ENCODE measurements at regions not wholly inside any gene's neighbourhood (a gene's known extent, or its start where the extent isn't known, plus 50 kb on each side); places are given as distances from the start of the nearest gene placed in this dataset.
A peak's percentile ranks its signal among the peaks of the same experiment; 100 is the strongest.
"Not testable (repeated sequence)": the region's sequence is repeated elsewhere in the genome, so short reads cannot be mapped to it uniquely, and the experiment has no call there.

GRCh38 chr6:25137916-25138232, 141.3 kb upstream of the CARMIL1 start:
- peak overlapping the region; percentile 78 for H3K4me2 ChIP-seq
- BruUV-seq (replicated peaks) = no TSS peak
- POLR2A ChIA-PET (ENCODE audit: unreplicated experiment) = no interaction called here
- H3K9me3 ChIP-seq (ENCODE audit: insufficient read depth, low read depth) = peaks cover 13% of the 10 kb centered on the region
- H3K4me1 ChIP-seq (replicated peaks; ENCODE audit: insufficient read depth) = peaks cover 14% of the 10 kb centered on the region
- intact Hi-C loops (cut with micrococcal nuclease; ENCODE audit: unreplicated experiment) = loop anchor here (2.0 kb wide), 1 partner anchor 39 kb away; no protein-coding TSS in a partner anchor
- no peak for DNase-seq
- peak overlapping the region; percentile 74 for H2AFZ ChIP-seq
- CTCF ChIA-PET = no interaction called here
- no peaks in the 10 kb centered on the region for H3K79me2 ChIP-seq (ENCODE audit: low read depth)
- H3K4me3 ChIP-seq = peak overlapping the region; percentile 52; the same call in 1 of the 2 replicates
- H3K36me3 ChIP-seq (ENCODE audit: low read depth) = no peaks in the 10 kb centered on the region
- no peaks in the 10 kb centered on the region for H3K27me3 ChIP-seq (ENCODE audit: insufficient read depth, low read depth)
- no peaks in the 10 kb centered on the region for H4K20me1 ChIP-seq (ENCODE audit: insufficient read depth)
- H3K9me2 ChIP-seq (ENCODE audit: insufficient read depth) = no peaks in the 10 kb centered on the region
- no peak for TF ChIP-seq CTCF (conservative IDR thresholded peaks at IDR 0.05)
- TF ChIP-seq EZH2 (IDR thresholded peaks at IDR 0.05; ENCODE audit: low read depth) = no peak
- H3F3A ChIP-seq (ENCODE audit: insufficient read depth, low read depth) = no peaks in the 10 kb centered on the region
- H3K27ac ChIP-seq = no peak overlapping the region

GRCh38 chr6:25138233-25138933, 140.8 kb upstream of the CARMIL1 start:
- Histone ChIP-seq H3K27ac (peak overlapping the region; percentile 22; the same call in 1 of the 2 replicates), H3K4me2 (peak overlapping the region; percentile 78), H3K36me3 (ENCODE audit: low read depth) (no peaks in the 10 kb centered on the region), H3K27me3 (ENCODE audit: insufficient read depth, low read depth) (no peaks in the 10 kb centered on the region), H3K9me2 (ENCODE audit: insufficient read depth) (no peaks in the 10 kb centered on the region), H3K4me1 (replicated peaks; ENCODE audit: insufficient read depth) (peaks cover 14% of the 10 kb centered on the region), H3K9me3 (ENCODE audit: insufficient read depth, low read depth) (peaks cover 9% of the 10 kb centered on the region; the same call in 1 of the 2 replicates), H4K20me1 (ENCODE audit: insufficient read depth) (no peaks in the 10 kb centered on the region), H3K79me2 (ENCODE audit: low read depth) (no peaks in the 10 kb centered on the region), H3F3A (ENCODE audit: insufficient read depth, low read depth) (no peaks in the 10 kb centered on the region), H2AFZ (peak overlapping the region; percentile 74), H3K4me3 (peak overlapping the region; percentile 52)
- POLR2A ChIA-PET (ENCODE audit: unreplicated experiment) = interaction anchor here (0.6 kb wide), 1 partner anchor 19 kb away, joined by 3 read pairs; no protein-coding TSS in a partner anchor
- intact Hi-C loops (cut with micrococcal nuclease; ENCODE audit: unreplicated experiment) = loop anchor here (2.0 kb wide), 1 partner anchor 38 kb away; no protein-coding TSS in a partner anchor
- CTCF ChIA-PET = interaction anchor here (0.6 kb wide), 1 partner anchor 351 kb away, joined by 3 read pairs; no protein-coding TSS in a partner anchor
- DNase-seq = peak in 1 of 2 experiments; percentile 24
- BruUV-seq (replicated peaks) = no TSS peak
- no peak for TF ChIP-seq EZH2 (IDR thresholded peaks at IDR 0.05; ENCODE audit: low read depth)

- Histone ChIP-seq H3K9me3 (ENCODE audit: insufficient read depth, low read depth) (peaks cover 6% of the 10 kb centered on the region; the same call in 1 of the 2 replicates), H3K4me2 (peak overlapping the region; percentile 78), H3K4me1 (replicated peaks; ENCODE audit: insufficient read depth) (peaks cover 14% of the 10 kb centered on the region), H2AFZ (peak overlapping the region; percentile 74), H3K4me3 (peak overlapping the region; percentile 52), H4K20me1 (ENCODE audit: insufficient read depth) (no peaks in the 10 kb centered on the region), H3K9me2 (ENCODE audit: insufficient read depth) (no peaks in the 10 kb centered on the region), H3K27ac (peak overlapping the region; percentile 22; the same call in 1 of the 2 replicates), H3K79me2 (ENCODE audit: low read depth) (no peaks in the 10 kb centered on the region), H3K36me3 (ENCODE audit: low read depth) (no peaks in the 10 kb centered on the region), H3K27me3 (ENCODE audit: insufficient read depth, low read depth) (no peaks in the 10 kb centered on the region), H3F3A (ENCODE audit: insufficient read depth, low read depth) (no peaks in the 10 kb centered on the region)
- no peak for DNase-seq
- TF ChIP-seq CTCF (conservative IDR thresholded peaks at IDR 0.05) = no peak
- TF ChIP-seq EZH2 (IDR thresholded peaks at IDR 0.05; ENCODE audit: low read depth) = no peak
- intact Hi-C loops (cut with micrococcal nuclease; ENCODE audit: unreplicated experiment) = loop anchor here (2.0 kb wide), 1 partner anchor 38 kb away; no protein-coding TSS in a partner anchor
- ChIA-PET POLR2A (ENCODE audit: unreplicated experiment) (interaction anchor here (0.5 to 0.6 kb wide), 2 partner anchors 18 to 369 kb away, joined by 3 to 27 read pairs; no protein-coding TSS in a partner anchor), CTCF (interaction anchor here (0.6 kb wide), 1 partner anchor 351 kb away, joined by 3 read pairs; no protein-coding TSS in a partner anchor)
- no TSS peak for BruUV-seq (replicated peaks)
Measured at GRCh38 chr6:25138934-25139415, 140.2 kb upstream of the CARMIL1 start.

GRCh38 chr6:25139608-25140007, 139.6 kb upstream of the CARMIL1 start:
- H3K9me3 ChIP-seq (ENCODE audit: insufficient read depth, low read depth); H3K4me3 ChIP-seq; H4K20me1 ChIP-seq (ENCODE audit: insufficient read depth); H2AFZ ChIP-seq; H3F3A ChIP-seq (ENCODE audit: insufficient read depth, low read depth); BruUV-seq (replicated peaks); H3K79me2 ChIP-seq (ENCODE audit: low read depth); DNase-seq; H3K27me3 ChIP-seq (ENCODE audit: insufficient read depth, low read depth); CTCF ChIA-PET; H3K27ac ChIP-seq; H3K9me2 ChIP-seq (ENCODE audit: insufficient read depth); H3K36me3 ChIP-seq (ENCODE audit: low read depth): not testable (repeated sequence)
- Histone ChIP-seq H3K4me1 (replicated peaks; ENCODE audit: insufficient read depth) (peaks cover 14% of the 10 kb centered on the region), H3K4me2 (peak overlapping the region; percentile 78)
- POLR2A ChIA-PET (ENCODE audit: unreplicated experiment) = interaction anchor here (0.5 kb wide), 1 partner anchor 370 kb away, joined by 27 read pairs; no protein-coding TSS in a partner anchor
- intact Hi-C loops (cut with micrococcal nuclease; ENCODE audit: unreplicated experiment) = loop anchor here (2.0 kb wide), 1 partner anchor 37 kb away; no protein-coding TSS in a partner anchor

All from PC-9 (cell line).